WTC11 (cell line): ENCODE measurements at regions not wholly inside any gene's neighbourhood (a gene's known extent, or its start where the extent isn't known, plus 50 kb on each side); places are given as distances from the start of the nearest gene placed in this dataset.

Source experiments
- ATAC-seq: fragments of 200-7000 bp; cut with Tn5 transposase; 2 replicates; pipeline ENCODE4 v1.10.0; 2021; ENCODE audit warnings: mild to moderate bottlenecking, moderate library complexity
- CTCF ChIA-PET: fragments of 300-600 bp; sonication (Branson Sonifier 250); formaldehyde crosslinking; loops from one replicate; lab custom pipeline; 2021; ENCODE audit warnings: antibody characterized with exemption; lab: Charles Lee
- POLR2A ChIA-PET: fragments of 350-600 bp; sonication (Branson Sonifier 250); formaldehyde crosslinking; loops from one replicate; lab custom pipeline; 2021; ENCODE audit warnings: antibody characterized with exemption; lab: Charles Lee
- DNase-seq: peaks from one replicate; pipeline ENCODE4 v3.0.0; 2021; ENCODE audit warnings: low spot score
- H3K27ac Mint-ChIP-seq: 2 replicates; pipeline ENCODE4 v1.8.0; 2021; ENCODE audit warnings: mixed read lengths
- H3K27me3 Mint-ChIP-seq: 2 replicates; pipeline ENCODE4 v1.8.0; 2021; ENCODE audit warnings: low read depth, mild to moderate bottlenecking, moderate library complexity, mixed read lengths
- H3K36me3 Mint-ChIP-seq: 2 replicates; pipeline ENCODE4 v1.8.0; 2021; ENCODE audit warnings: mixed read lengths
- H3K4me1 Mint-ChIP-seq: 2 replicates; pipeline ENCODE4 v1.8.0; 2022; ENCODE audit warnings: mixed read lengths
- H3K4me3 Mint-ChIP-seq: 2 replicates; pipeline ENCODE4 v1.8.0; 2021; ENCODE audit warnings: mild to moderate bottlenecking, moderate library complexity, mixed read lengths
- H3K9me3 Mint-ChIP-seq: 2 replicates; pipeline ENCODE4 v1.8.0; 2021; ENCODE audit warnings: mixed read lengths
- AFF4 ChIP-seq: sonication (generic); formaldehyde crosslinking; IDR thresholded peaks from 2 replicates; pipeline ENCODE4 v1.8.1; 2023; ENCODE audit warnings: mild to moderate bottlenecking, missing genetic modification reagents, borderline replicate concordance
- CBFB ChIP-seq: sonication (generic); formaldehyde crosslinking; IDR thresholded peaks from 2 replicates; pipeline ENCODE4 v1.8.1; 2022; ENCODE audit warnings: mild to moderate bottlenecking, low read depth, missing genetic modification reagents
- ELF4 ChIP-seq: sonication (generic); formaldehyde crosslinking; IDR thresholded peaks from 2 replicates; pipeline ENCODE4 v1.8.1; 2022; ENCODE audit warnings: low read depth, mild to moderate bottlenecking, moderate library complexity, missing genetic modification reagents
- EMX1 ChIP-seq: fragments of 250-450 bp; sonication (Bioruptor Pico); IDR thresholded peaks from 2 replicates; pipeline ENCODE4 v1.8.0; 2021; ENCODE audit warnings: mild to moderate bottlenecking
- FOXJ3 ChIP-seq: sonication (generic); formaldehyde crosslinking; IDR thresholded peaks from 2 replicates; pipeline ENCODE4 v1.9.0; 2021; ENCODE audit warnings: missing genetic modification reagents, mild to moderate bottlenecking, borderline replicate concordance
- GABPB1 ChIP-seq: sonication (generic); formaldehyde crosslinking; IDR thresholded peaks from 2 replicates; pipeline ENCODE4 v1.8.1; 2023; ENCODE audit warnings: mild to moderate bottlenecking, missing genetic modification reagents
- GRHL2 ChIP-seq: fragments of 250-450 bp; sonication (Bioruptor Pico); IDR thresholded peaks from 2 replicates; pipeline ENCODE4 v1.8.0; 2022; ENCODE audit warnings: mild to moderate bottlenecking, moderate library complexity; ENCODE audit not compliant: insufficient replicate concordance, severe bottlenecking
- IRF1 ChIP-seq: sonication (generic); formaldehyde crosslinking; IDR thresholded peaks from 2 replicates; pipeline ENCODE4 v1.8.0; 2023; ENCODE audit warnings: missing genetic modification reagents
- NFATC4 ChIP-seq: fragments of 250-450 bp; sonication (Bioruptor Pico); IDR thresholded peaks from 2 replicates; pipeline ENCODE4 v1.9.0; 2021; ENCODE audit warnings: mild to moderate bottlenecking
- NFYB ChIP-seq: sonication (generic); formaldehyde crosslinking; conservative IDR thresholded peaks from 2 replicates; pipeline ENCODE4 v1.8.0; 2022; ENCODE audit warnings: low read depth, missing genetic modification reagents
- NR3C1 ChIP-seq: sonication (generic); formaldehyde crosslinking; conservative IDR thresholded peaks from 2 replicates; pipeline ENCODE4 v1.8.1; 2023; ENCODE audit warnings: low read depth, mild to moderate bottlenecking, missing genetic modification reagents
- SP1 ChIP-seq: sonication (generic); formaldehyde crosslinking; conservative IDR thresholded peaks from 2 replicates; pipeline ENCODE4 v1.8.1; 2022; ENCODE audit warnings: missing genetic modification reagents
- TP53 ChIP-seq: sonication (generic); formaldehyde crosslinking; IDR thresholded peaks from 2 replicates; pipeline ENCODE4 v1.8.1; 2023; ENCODE audit warnings: mild to moderate bottlenecking, missing genetic modification reagents
- ZBTB21 ChIP-seq: sonication (generic); formaldehyde crosslinking; IDR thresholded peaks from 2 replicates; pipeline ENCODE4 v1.8.1; 2023; ENCODE audit warnings: mild to moderate bottlenecking, missing genetic modification reagents, borderline replicate concordance
- ZNF396 ChIP-seq: fragments of 250-450 bp; sonication (Bioruptor Pico); IDR thresholded peaks from 2 replicates; pipeline ENCODE4 v1.8.0; 2021; ENCODE audit warnings: mild to moderate bottlenecking, moderate library complexity, borderline replicate concordance
- ZNF512 ChIP-seq: sonication (generic); formaldehyde crosslinking; IDR thresholded peaks from 2 replicates; pipeline ENCODE4 v1.8.1; 2022; ENCODE audit warnings: missing genetic modification reagents, borderline replicate concordance
- TF ChIP-seq, protein P1 (sequence below): fragments of 200-600 bp; IDR thresholded peaks from 2 replicates; pipeline ENCODE4 v1.8.0; 2022; ENCODE audit warnings: antibody characterized with exemption
- TF ChIP-seq, protein P2 (sequence below): fragments of 250-450 bp; sonication (Bioruptor Pico); IDR thresholded peaks from 2 replicates; pipeline ENCODE4 v1.9.0; 2021; ENCODE audit warnings: moderate library complexity, mild to moderate bottlenecking, inconsistent platforms, borderline replicate concordance
- TF ChIP-seq, protein P3 (sequence below): sonication (generic); formaldehyde crosslinking; IDR thresholded peaks from 2 replicates; pipeline ENCODE4 v1.8.1; 2022; ENCODE audit warnings: mild to moderate bottlenecking, moderate library complexity, missing genetic modification reagents
- TF ChIP-seq, protein P4 (sequence below): sonication (generic); formaldehyde crosslinking; IDR thresholded peaks from 2 replicates; pipeline ENCODE4 v1.8.0; 2022; ENCODE audit warnings: mild to moderate bottlenecking, missing genetic modification reagents

DNA sequence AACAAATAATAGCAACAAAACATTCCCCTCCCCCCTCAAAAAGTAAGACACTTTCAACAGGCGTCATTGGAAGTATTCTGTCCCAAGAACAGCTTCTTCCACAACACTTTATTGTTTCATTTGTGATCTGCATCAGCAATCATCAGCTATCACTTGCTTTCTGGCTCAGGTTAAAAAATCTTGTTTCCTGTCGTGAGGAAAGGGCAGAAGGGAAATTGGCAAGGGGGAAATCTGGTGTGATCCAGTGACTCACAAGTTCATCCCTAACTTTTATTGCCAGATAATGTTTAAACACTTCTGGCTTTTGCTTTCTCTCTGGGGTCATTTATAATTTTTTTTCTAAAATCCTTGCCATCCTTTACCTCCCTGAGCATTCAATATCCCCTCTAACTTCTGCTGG, 247.4 kb upstream of the GIMD1 start:
- H3K4me1 Mint-ChIP-seq: peaks cover 4% of the 10 kb centered on the region; the same call in 1 of the 2 replicates

GRCh38 chr4:106615410-106615945, 246.9 kb upstream of the GIMD1 start:
- no peak overlapping the region for H3K4me3 Mint-ChIP-seq
- peaks cover 4% of the 10 kb centered on the region for H3K9me3 Mint-ChIP-seq
- no peaks in the 10 kb centered on the region for H3K36me3 Mint-ChIP-seq
- no peak for ATAC-seq
- TF ChIP-seq AFF4 (CRISPR knock-in tag) (no peak), ZNF512 (no peak)
- TF ChIP-seq, all 79 proteins: peak for 0
- Mint-ChIP-seq H3K4me1 (peaks cover 4% of the 10 kb centered on the region; the same call in 1 of the 2 replicates), H3K27ac (no peak overlapping the region), H3K27me3 (no peaks in the 10 kb centered on the region)
- CTCF ChIA-PET: no interaction called here
- POLR2A ChIA-PET: no interaction called here
- no peak for DNase-seq

More for the DNA sequence above, 247.4 kb upstream of the GIMD1 start:
- Mint-ChIP-seq H3K4me3 (no peak overlapping the region), H3K27me3 (no peaks in the 10 kb centered on the region), H3K36me3 (no peaks in the 10 kb centered on the region), H3K27ac (no peak overlapping the region), H3K9me3 (peaks cover under 1% of the 10 kb centered on the region)
- CTCF ChIA-PET: interaction anchor here (0.6 kb wide), 1 partner anchor 40 kb away, joined by 3 read pairs; no protein-coding TSS in a partner anchor
- POLR2A ChIA-PET: no interaction called here
- TF ChIP-seq NFYB (no peak), EMX1 (CRISPR knock-in tag) (no peak), SP1 (CRISPR knock-in tag) (no peak), ZBTB21 (CRISPR knock-in tag) (no peak), FOXJ3 (CRISPR knock-in tag) (no peak), GRHL2 (CRISPR knock-in tag) (no peak), NR3C1 (CRISPR knock-in tag) (no peak), ZNF396 (CRISPR knock-in tag) (no peak), IRF1 (no peak), ELF4 (CRISPR knock-in tag) (no peak), GABPB1 (CRISPR knock-in tag) (no peak), TP53 (CRISPR knock-in tag) (no peak), NFATC4 (no peak), CBFB (CRISPR knock-in tag) (no peak)
- TF ChIP-seq, protein P1, sequence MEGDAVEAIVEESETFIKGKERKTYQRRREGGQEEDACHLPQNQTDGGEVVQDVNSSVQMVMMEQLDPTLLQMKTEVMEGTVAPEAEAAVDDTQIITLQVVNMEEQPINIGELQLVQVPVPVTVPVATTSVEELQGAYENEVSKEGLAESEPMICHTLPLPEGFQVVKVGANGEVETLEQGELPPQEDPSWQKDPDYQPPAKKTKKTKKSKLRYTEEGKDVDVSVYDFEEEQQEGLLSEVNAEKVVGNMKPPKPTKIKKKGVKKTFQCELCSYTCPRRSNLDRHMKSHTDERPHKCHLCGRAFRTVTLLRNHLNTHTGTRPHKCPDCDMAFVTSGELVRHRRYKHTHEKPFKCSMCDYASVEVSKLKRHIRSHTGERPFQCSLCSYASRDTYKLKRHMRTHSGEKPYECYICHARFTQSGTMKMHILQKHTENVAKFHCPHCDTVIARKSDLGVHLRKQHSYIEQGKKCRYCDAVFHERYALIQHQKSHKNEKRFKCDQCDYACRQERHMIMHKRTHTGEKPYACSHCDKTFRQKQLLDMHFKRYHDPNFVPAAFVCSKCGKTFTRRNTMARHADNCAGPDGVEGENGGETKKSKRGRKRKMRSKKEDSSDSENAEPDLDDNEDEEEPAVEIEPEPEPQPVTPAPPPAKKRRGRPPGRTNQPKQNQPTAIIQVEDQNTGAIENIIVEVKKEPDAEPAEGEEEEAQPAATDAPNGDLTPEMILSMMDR: no peak
- TF ChIP-seq, protein P2, sequence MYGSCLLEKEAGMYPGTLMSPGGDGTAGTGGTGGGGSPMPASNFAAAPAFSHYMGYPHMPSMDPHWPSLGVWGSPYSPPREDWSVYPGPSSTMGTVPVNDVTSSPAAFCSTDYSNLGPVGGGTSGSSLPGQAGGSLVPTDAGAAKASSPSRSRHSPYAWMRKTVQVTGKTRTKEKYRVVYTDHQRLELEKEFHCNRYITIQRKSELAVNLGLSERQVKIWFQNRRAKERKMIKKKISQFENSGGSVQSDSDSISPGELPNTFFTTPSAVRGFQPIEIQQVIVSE (CRISPR knock-in tag): no peak
- TF ChIP-seq, protein P3, sequence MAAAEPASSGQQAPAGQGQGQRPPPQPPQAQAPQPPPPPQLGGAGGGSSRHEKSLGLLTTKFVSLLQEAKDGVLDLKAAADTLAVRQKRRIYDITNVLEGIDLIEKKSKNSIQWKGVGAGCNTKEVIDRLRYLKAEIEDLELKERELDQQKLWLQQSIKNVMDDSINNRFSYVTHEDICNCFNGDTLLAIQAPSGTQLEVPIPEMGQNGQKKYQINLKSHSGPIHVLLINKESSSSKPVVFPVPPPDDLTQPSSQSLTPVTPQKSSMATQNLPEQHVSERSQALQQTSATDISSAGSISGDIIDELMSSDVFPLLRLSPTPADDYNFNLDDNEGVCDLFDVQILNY (CRISPR knock-in tag): no peak
- TF ChIP-seq, protein P4, sequence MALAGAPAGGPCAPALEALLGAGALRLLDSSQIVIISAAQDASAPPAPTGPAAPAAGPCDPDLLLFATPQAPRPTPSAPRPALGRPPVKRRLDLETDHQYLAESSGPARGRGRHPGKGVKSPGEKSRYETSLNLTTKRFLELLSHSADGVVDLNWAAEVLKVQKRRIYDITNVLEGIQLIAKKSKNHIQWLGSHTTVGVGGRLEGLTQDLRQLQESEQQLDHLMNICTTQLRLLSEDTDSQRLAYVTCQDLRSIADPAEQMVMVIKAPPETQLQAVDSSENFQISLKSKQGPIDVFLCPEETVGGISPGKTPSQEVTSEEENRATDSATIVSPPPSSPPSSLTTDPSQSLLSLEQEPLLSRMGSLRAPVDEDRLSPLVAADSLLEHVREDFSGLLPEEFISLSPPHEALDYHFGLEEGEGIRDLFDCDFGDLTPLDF (CRISPR knock-in tag): no peak
- DNase-seq (no peak), ATAC-seq (no peak)
